GM23338 (cell line): ENCODE measurements at regions not wholly inside any gene's neighbourhood (a gene's known extent, or its start where the extent isn't known, plus 50 kb on each side); places are given as distances from the start of the nearest gene placed in this dataset.
A peak's percentile ranks its signal among the peaks of the same experiment; 100 is the strongest.

Experiments
- ATAC-seq: fragments of 200-7000 bp; cut with Tn5 transposase; 3 replicates; pipeline ENCODE4 v1.9.1; 2020
- DNase-seq: peaks from one replicate; pipeline ENCODE4 v3.0.0-alpha.2; 2015; ENCODE audit warnings: low spot score
- H2AFZ ChIP-seq: fragments of 200-600 bp; sonication (generic); 2 replicates; pipeline ENCODE4 v1.8.0; 2016; ENCODE audit warnings: antibody characterized with exemption, mild to moderate bottlenecking, moderate library complexity
- H3F3A ChIP-seq: fragments of 200-600 bp; sonication (generic); replicated peaks from 2 replicates; pipeline ENCODE4 v1.8.0; 2017; ENCODE audit warnings: antibody characterized with exemption, mixed run types, low read depth
- H3K27ac ChIP-seq: fragments of 200-600 bp; sonication (generic); 2 replicates; pipeline ENCODE4 v1.6.1; 2016; ENCODE audit warnings: low read depth
- H3K27me3 ChIP-seq: fragments of 200-600 bp; sonication (generic); 2 replicates; pipeline ENCODE4 v1.8.0; 2016; ENCODE audit warnings: mild to moderate bottlenecking, mixed run types, moderate library complexity; ENCODE audit not compliant: insufficient read depth
- H3K36me3 ChIP-seq: fragments of 200-600 bp; sonication (generic); 2 replicates; pipeline ENCODE4 v1.8.0; 2016; ENCODE audit warnings: mild to moderate bottlenecking; ENCODE audit not compliant: insufficient read depth
- H3K4me1 ChIP-seq: fragments of 200-600 bp; sonication (generic); 2 replicates; pipeline ENCODE4 v1.8.0; 2016; ENCODE audit warnings: mild to moderate bottlenecking, moderate library complexity; ENCODE audit not compliant: insufficient read depth
- H3K4me2 ChIP-seq: fragments of 200-600 bp; sonication (generic); 2 replicates; pipeline ENCODE4 v1.7.1; 2017; ENCODE audit warnings: mixed run types
- H3K4me3 ChIP-seq: fragments of 200-600 bp; sonication (generic); 2 replicates; pipeline ENCODE4 v1.6.1; 2016; ENCODE audit warnings: mixed run types
- H3K79me2 ChIP-seq: fragments of 200-600 bp; sonication (generic); replicated peaks from 2 replicates; pipeline ENCODE4 v1.8.0; 2017; ENCODE audit warnings: mild to moderate bottlenecking; ENCODE audit not compliant: insufficient read depth
- H3K9me2 ChIP-seq: fragments of 200-600 bp; sonication (generic); 2 replicates; pipeline ENCODE4 v1.8.0; 2017; ENCODE audit not compliant: insufficient read depth
- H4K20me1 ChIP-seq: fragments of 200-600 bp; sonication (generic); replicated peaks from 2 replicates; pipeline ENCODE4 v1.8.0; 2017; ENCODE audit warnings: mild to moderate bottlenecking; ENCODE audit not compliant: insufficient read depth
- H3K27ac Mint-ChIP-seq: 2 replicates; pipeline ENCODE4 v1.8.0; 2020; ENCODE audit warnings: inconsistent platforms, mild to moderate bottlenecking, moderate library complexity, mixed read lengths
- H3K27me3 Mint-ChIP-seq: 3 replicates; pipeline ENCODE4 v1.8.0; 2022; ENCODE audit warnings: low read depth, mild to moderate bottlenecking, moderate library complexity, mixed read lengths, inconsistent platforms; ENCODE audit not compliant: insufficient read depth, poor library complexity
- H3K36me3 Mint-ChIP-seq: 3 replicates; pipeline ENCODE4 v1.8.0; 2021; ENCODE audit warnings: low read depth, mild to moderate bottlenecking, inconsistent platforms, moderate library complexity, mixed read lengths
- H3K4me1 Mint-ChIP-seq: 3 replicates; pipeline ENCODE4 v1.8.0; 2020; ENCODE audit warnings: mild to moderate bottlenecking, inconsistent platforms, mixed read lengths
- H3K4me3 Mint-ChIP-seq: 3 replicates; pipeline ENCODE4 v1.8.0; 2021; ENCODE audit warnings: moderate library complexity, mild to moderate bottlenecking, inconsistent platforms, mixed read lengths
- H3K9me3 Mint-ChIP-seq: 3 replicates; pipeline ENCODE4 v1.8.0; 2020; ENCODE audit warnings: moderate library complexity, mild to moderate bottlenecking, inconsistent platforms, mixed read lengths
- CREB1 ChIP-seq: fragments of 250-450 bp; sonication (Bioruptor Pico); IDR thresholded peaks from 2 replicates; pipeline ENCODE4 v1.5.0; 2020; ENCODE audit warnings: low read depth, mild to moderate bottlenecking, moderate library complexity
- ETS1 ChIP-seq: IDR thresholded peaks from 2 replicates; pipeline ENCODE4 v1.6.1; 2016; ENCODE audit warnings: antibody characterized with exemption
- EZH2 ChIP-seq: fragments of 200-600 bp; sonication (generic); IDR thresholded peaks from one replicate; pipeline ENCODE4 v1.8.0; 2017; ENCODE audit warnings: antibody characterized with exemption, mild to moderate bottlenecking, low read depth; ENCODE audit not compliant: unreplicated experiment
- EZH2phosphoT487 ChIP-seq: fragments of 200-600 bp; sonication (generic); IDR thresholded peaks from one replicate; pipeline ENCODE4 v1.8.1; 2018; ENCODE audit warnings: antibody characterized with exemption; ENCODE audit not compliant: unreplicated experiment
- JUNB ChIP-seq: IDR thresholded peaks from one replicate; pipeline ENCODE4 v1.6.1; 2016; ENCODE audit warnings: antibody characterized with exemption; ENCODE audit not compliant: unreplicated experiment
- NANOG ChIP-seq: IDR thresholded peaks from 2 replicates; pipeline ENCODE4 v1.6.1; 2016; ENCODE audit warnings: antibody characterized with exemption, borderline replicate concordance
- POLR2AphosphoS5 ChIP-seq: IDR thresholded peaks from 2 replicates; pipeline ENCODE4 v1.6.1; 2016; ENCODE audit warnings: antibody characterized with exemption, low read depth
- REST ChIP-seq: IDR thresholded peaks from one replicate; pipeline ENCODE4 v1.6.1; 2018; ENCODE audit warnings: antibody characterized with exemption; ENCODE audit not compliant: unreplicated experiment
- STAT1 ChIP-seq: IDR thresholded peaks from one replicate; pipeline ENCODE4 v1.6.1; 2016; ENCODE audit warnings: antibody characterized with exemption; ENCODE audit not compliant: unreplicated experiment
- ZNF114 ChIP-seq: fragments of 250-450 bp; sonication (Bioruptor Pico); IDR thresholded peaks from 2 replicates; pipeline ENCODE4 v1.5.0; 2020; ENCODE audit warnings: mild to moderate bottlenecking, moderate library complexity
- ZNF331 ChIP-seq: fragments of 250-450 bp; sonication (Bioruptor Pico); IDR thresholded peaks from 2 replicates; pipeline ENCODE4 v1.5.0; 2020; ENCODE audit warnings: low read depth, mild to moderate bottlenecking, moderate library complexity
- TF ChIP-seq, protein P1 (sequence below), 2 experiments: fragments of 200-600 bp in 1 of 2; sonication (generic) in 1 of 2; conservative IDR thresholded peaks; 2 replicates each; pipeline versions ENCODE4 v1.5.1 to v1.6.1; 2016 to 2017; ENCODE audit warnings: antibody characterized with exemption in 2 of 2, low read depth in 2 of 2, mild to moderate bottlenecking in 2 of 2, moderate library complexity in 1 of 2

- TF ChIP-seq REST, result no peak
- no peak for TF ChIP-seq ZNF331 (CRISPR knock-in tag)
- no peak for TF ChIP-seq EZH2
- no peak for TF ChIP-seq ZNF114
- no peak for TF ChIP-seq POLR2AphosphoS5
- no peak for TF ChIP-seq EZH2phosphoT487
Observed at GRCh38 chr2:207252979-207253645, 87.4 kb upstream of the KLF7 start (continued).

GRCh38 chr2:207253666-207254345 is 88.1 kb upstream of the KLF7 start:
- Histone ChIP-seq H2AFZ (peak overlapping the region; percentile 30; the same call in 1 of the 2 replicates), H3K79me2 (no peaks in the 10 kb centered on the region), H3K4me1 (peaks cover 15% of the 10 kb centered on the region), H3K4me2 (no peak overlapping the region), H3K36me3 (no peaks in the 10 kb centered on the region), H4K20me1 (no peaks in the 10 kb centered on the region), H3K4me3 (no peak overlapping the region), H3K9me2 (peaks cover 10% of the 10 kb centered on the region; the same call in 1 of the 2 replicates), H3K27me3 (no peaks in the 10 kb centered on the region), H3F3A (no peaks in the 10 kb centered on the region), H3K27ac (no peak overlapping the region)
- peaks cover 31% of the 10 kb centered on the region for H3K4me1 Mint-ChIP-seq
- no peaks in the 10 kb centered on the region for H3K9me3 Mint-ChIP-seq
- H3K27ac Mint-ChIP-seq, result no peak overlapping the region
- no peaks in the 10 kb centered on the region for H3K36me3 Mint-ChIP-seq
- H3K4me3 Mint-ChIP-seq, result no peak overlapping the region
- ATAC-seq, result no peak
- no peak for DNase-seq
- H3K27me3 Mint-ChIP-seq, result peaks cover 4% of the 10 kb centered on the region
- TF ChIP-seq EZH2 (no peak), EZH2phosphoT487 (no peak), NANOG (no peak), ZNF331 (CRISPR knock-in tag) (no peak), REST (no peak), ETS1 (no peak), POLR2AphosphoS5 (no peak), STAT1 (no peak), ZNF114 (no peak), CREB1 (no peak), JUNB (no peak)
- TF ChIP-seq, protein P1, sequence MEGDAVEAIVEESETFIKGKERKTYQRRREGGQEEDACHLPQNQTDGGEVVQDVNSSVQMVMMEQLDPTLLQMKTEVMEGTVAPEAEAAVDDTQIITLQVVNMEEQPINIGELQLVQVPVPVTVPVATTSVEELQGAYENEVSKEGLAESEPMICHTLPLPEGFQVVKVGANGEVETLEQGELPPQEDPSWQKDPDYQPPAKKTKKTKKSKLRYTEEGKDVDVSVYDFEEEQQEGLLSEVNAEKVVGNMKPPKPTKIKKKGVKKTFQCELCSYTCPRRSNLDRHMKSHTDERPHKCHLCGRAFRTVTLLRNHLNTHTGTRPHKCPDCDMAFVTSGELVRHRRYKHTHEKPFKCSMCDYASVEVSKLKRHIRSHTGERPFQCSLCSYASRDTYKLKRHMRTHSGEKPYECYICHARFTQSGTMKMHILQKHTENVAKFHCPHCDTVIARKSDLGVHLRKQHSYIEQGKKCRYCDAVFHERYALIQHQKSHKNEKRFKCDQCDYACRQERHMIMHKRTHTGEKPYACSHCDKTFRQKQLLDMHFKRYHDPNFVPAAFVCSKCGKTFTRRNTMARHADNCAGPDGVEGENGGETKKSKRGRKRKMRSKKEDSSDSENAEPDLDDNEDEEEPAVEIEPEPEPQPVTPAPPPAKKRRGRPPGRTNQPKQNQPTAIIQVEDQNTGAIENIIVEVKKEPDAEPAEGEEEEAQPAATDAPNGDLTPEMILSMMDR (conservative IDR thresholded peaks at IDR 0.05; ENCODE audit: low read depth in 2 of 2), result no peak
